Endothelial cell of umbilical vein (primary cell): ENCODE measurements at regions not wholly inside any gene's neighbourhood (a gene's known extent, or its start where the extent isn't known, plus 50 kb on each side); places are given as distances from the start of the nearest gene placed in this dataset.

Experiments used
- CTCF ChIP-seq, 2 donors: IDR thresholded peaks; 1 replicate in 1 of 2; 2 replicates in 1 of 2; pipeline ENCODE4 v1.5.1; 2011; ENCODE audit warnings: low read length in 2 of 2, mild to moderate bottlenecking in 2 of 2, moderate library complexity in 2 of 2, control low read depth in 1 of 2, inconsistent platforms in 1 of 2, low read depth in 1 of 2; ENCODE audit not compliant: insufficient read depth in 1 of 2; ENCODE audit errors: extremely low read depth in 1 of 2
- MYC ChIP-seq: IDR thresholded peaks from one replicate; pipeline ENCODE4 v1.6.1; 2011; ENCODE audit warnings: mild to moderate bottlenecking, low read depth, low read length
- POLR2A ChIP-seq: IDR thresholded peaks from 2 replicates; pipeline ENCODE4 v1.6.1; 2012; ENCODE audit warnings: low read depth, mild to moderate bottlenecking, control low read depth, low read length

DNA sequence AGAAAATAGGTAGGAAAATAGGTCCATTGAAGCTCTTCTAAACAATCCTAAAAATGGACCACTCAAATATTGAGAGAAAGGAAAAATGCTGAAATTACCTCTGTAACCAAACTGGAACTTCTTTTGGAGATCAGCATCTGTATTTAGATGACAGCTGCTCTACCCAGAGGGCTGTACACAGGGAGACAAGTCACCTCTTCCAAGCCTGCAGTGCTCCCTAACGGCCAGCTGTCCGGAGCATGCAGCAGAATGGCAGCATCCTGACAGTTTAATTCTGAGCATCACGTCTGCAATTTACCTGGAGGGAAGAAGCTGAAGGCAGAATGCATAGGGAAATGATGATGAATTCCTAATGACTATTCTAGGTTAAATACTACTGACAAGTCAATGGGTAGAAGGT lies 62.8 kb upstream of the DIAPH3 start:
- TF ChIP-seq MYC: no peak
- TF ChIP-seq POLR2A: no peak
- peak; percentile 10 to 32 for TF ChIP-seq CTCF (IDR thresholded peaks at IDR 0.05; ENCODE audit: extremely low read depth in 1 of 2, insufficient read depth in 1 of 2, low read depth in 1 of 2, low read length in 2 of 2)
